Bronchial epithelial cell (primary cell): ENCODE measurements at regions not wholly inside any gene's neighbourhood (a gene's known extent, or its start where the extent isn't known, plus 50 kb on each side); places are given as distances from the start of the nearest gene placed in this dataset.

Experiments used
- DNase-seq: peaks from one replicate; pipeline ENCODE4 v3.0.0-alpha.2; 2010; ENCODE audit warnings: low read depth
- FAIRE-seq: peaks from 2 replicates; lab custom pipeline; 2011; peaks lifted over from hg19 to GRCh38; lab: Jason Lieb, UNC
- H3K27me3 ChIP-seq: 2 replicates; pipeline ENCODE4 v1.5.1; 2011; ENCODE audit warnings: low read length; ENCODE audit not compliant: control insufficient read depth, insufficient read depth
- H3K36me3 ChIP-seq: 2 replicates; pipeline ENCODE4 v1.5.1; 2011; ENCODE audit warnings: low read length; ENCODE audit not compliant: control insufficient read depth, insufficient read depth
- H3K4me3 ChIP-seq: 2 replicates; pipeline ENCODE4 v1.5.1; 2011; ENCODE audit warnings: mild to moderate bottlenecking, low read depth, low read length, control low read depth
- CTCF ChIP-seq: IDR thresholded peaks from 2 replicates; pipeline ENCODE4 v1.5.1; 2011; ENCODE audit warnings: mild to moderate bottlenecking, moderate library complexity, low read length, control low read depth, inconsistent platforms; ENCODE audit not compliant: insufficient read depth, severe bottlenecking

DNA sequence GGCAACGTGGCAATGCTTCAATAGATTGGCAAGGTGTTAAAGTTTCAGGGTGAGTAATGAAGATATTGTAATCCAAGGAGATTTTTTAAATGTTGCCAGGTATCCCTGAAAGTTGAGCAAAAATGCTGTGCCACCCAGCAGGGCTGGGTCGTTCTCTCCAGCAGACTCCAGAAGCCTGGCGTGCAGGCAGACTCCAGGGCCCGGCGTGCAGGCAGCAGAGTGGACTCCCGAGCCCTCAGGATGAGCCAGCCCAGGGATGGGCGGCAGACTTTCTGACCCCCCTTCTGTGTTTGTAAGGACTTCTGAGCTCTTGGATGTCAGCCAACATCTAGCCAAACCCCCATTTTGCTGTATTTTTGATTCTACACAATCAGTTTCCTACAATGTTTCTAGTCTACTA lies 289.1 kb downstream of the ZNF516 start:
- TF ChIP-seq CTCF = no peak
- H3K27me3 ChIP-seq = no peaks in the 10 kb centered on the region
- no peaks in the 10 kb centered on the region for H3K36me3 ChIP-seq
- FAIRE-seq (no peak), DNase-seq (no peak)
- H3K4me3 ChIP-seq = no peak overlapping the region

- FAIRE-seq = no peak
- no peak overlapping the region for H3K4me3 ChIP-seq
- TF ChIP-seq CTCF = no peak
- H3K27me3 ChIP-seq = no peaks in the 10 kb centered on the region
- DNase-seq = no peak
- no peaks in the 10 kb centered on the region for H3K36me3 ChIP-seq
Observed at GRCh38 chr18:76203552-76203951, 291.5 kb downstream of the ZNF516 start.

DNA sequence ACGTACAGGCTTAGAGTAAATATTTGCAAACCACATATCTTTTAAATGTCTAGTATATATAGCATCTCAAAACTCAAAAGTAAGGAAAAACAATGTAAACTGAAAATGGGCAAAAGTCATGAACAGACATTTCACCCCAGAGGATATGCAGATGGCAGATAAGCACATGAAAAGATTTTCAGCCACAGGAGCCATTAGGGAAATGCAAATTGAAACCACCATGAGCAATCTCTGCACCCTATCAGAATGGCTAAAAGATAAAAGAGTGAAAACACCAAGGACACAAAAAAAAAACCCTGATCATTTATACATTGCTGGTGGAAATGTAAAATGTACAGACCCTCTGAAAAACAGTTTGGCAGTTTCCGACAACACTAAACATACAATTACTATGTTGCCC lies 292.7 kb downstream of the ZNF516 start:
- DNase-seq (no peak), FAIRE-seq (no peak)
- H3K27me3 ChIP-seq = no peaks in the 10 kb centered on the region
- no peaks in the 10 kb centered on the region for H3K36me3 ChIP-seq
- TF ChIP-seq CTCF = no peak
- H3K4me3 ChIP-seq = no peak overlapping the region

GRCh38 chr18:76195601-76196000 lies 299.4 kb downstream of the ZNF516 start:
- DNase-seq = no peak
- Histone ChIP-seq H3K4me3 (no peak overlapping the region), H3K36me3 (no peaks in the 10 kb centered on the region), H3K27me3 (no peaks in the 10 kb centered on the region)
- no peak for FAIRE-seq
- no peak for TF ChIP-seq CTCF

DNA sequence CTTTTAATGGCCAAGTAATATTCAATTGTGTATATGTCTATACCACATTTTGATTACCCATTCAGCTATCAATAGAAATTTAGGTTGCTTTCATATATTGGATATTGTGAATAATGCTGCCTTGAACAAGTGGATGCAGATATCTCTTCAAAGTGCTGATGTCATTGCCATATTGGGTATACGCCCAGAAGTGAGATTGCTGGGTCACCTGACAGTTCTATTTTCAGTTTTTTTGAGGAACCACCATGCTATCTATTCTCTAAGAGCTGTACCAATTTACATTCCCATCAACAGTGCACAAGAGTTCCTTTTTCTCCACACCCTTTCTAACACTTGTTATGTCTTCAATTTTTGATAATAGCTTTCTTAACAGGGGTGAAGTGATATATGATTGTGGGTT lies 306.9 kb downstream of the ZNF516 start:
- no peak for DNase-seq
- H3K27me3 ChIP-seq = no peaks in the 10 kb centered on the region
- no peaks in the 10 kb centered on the region for H3K36me3 ChIP-seq
- FAIRE-seq = no peak
- TF ChIP-seq CTCF = no peak
- H3K4me3 ChIP-seq = no peak overlapping the region

GRCh38 chr18:76179257-76179656 lies 315.8 kb downstream of the ZNF516 start:
- DNase-seq (no peak), FAIRE-seq (no peak)
- no peak for TF ChIP-seq CTCF
- no peaks in the 10 kb centered on the region for H3K36me3 ChIP-seq
- no peaks in the 10 kb centered on the region for H3K27me3 ChIP-seq
- H3K4me3 ChIP-seq = no peak overlapping the region
